ENCODE measurements at regions not wholly inside any gene's neighbourhood (a gene's known extent, or its start where the extent isn't known, plus 50 kb on each side); places are given as distances from the start of the nearest gene placed in this dataset.
"Not testable (repeated sequence)": the region's sequence is repeated elsewhere in the genome, so short reads cannot be mapped to it uniquely, and the experiment has no call there.

GRCh38 chr4:104642521-104642920 lies 147.8 kb upstream of the CXXC4 start:
- H3K9me3 Mint-ChIP-seq (ENCODE audit: unreplicated experiment), result no peaks in the 10 kb centered on the region
- DNase-seq (ENCODE audit: extremely low spot score, unreplicated experiment), result no peak
- H3K4me1 Mint-ChIP-seq (ENCODE audit: unreplicated experiment), result no peaks in the 10 kb centered on the region
- H3K4me3 Mint-ChIP-seq (ENCODE audit: unreplicated experiment), result no peak overlapping the region
- H3K27me3 Mint-ChIP-seq (ENCODE audit: unreplicated experiment), result no peaks in the 10 kb centered on the region
- H3K36me3 Mint-ChIP-seq (ENCODE audit: unreplicated experiment), result no peaks in the 10 kb centered on the region
- no peak overlapping the region for H3K27ac Mint-ChIP-seq (ENCODE audit: unreplicated experiment)
- no peak for TF ChIP-seq CTCF (IDR thresholded peaks at IDR 0.05)

DNA sequence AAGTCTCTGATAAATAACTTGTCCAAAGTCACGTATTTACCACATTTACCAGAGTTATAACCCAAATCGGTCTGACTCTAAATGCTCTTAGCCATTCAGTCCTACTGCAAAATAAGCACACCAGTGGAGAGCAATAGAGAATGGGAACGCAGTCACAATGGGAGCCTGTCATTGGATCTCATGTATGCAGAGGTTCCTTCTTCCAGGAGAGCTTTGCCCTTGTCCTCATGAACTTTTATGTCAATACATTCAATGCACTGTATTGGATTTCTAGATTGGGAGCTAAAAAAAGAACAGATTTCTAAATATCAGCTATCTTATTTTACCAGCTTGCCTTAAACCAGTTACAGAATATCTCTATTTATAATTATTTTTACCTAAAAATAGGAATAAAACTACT lies 149.1 kb upstream of the CXXC4 start:
- no peaks in the 10 kb centered on the region for H3K9me3 Mint-ChIP-seq (ENCODE audit: unreplicated experiment)
- no peak overlapping the region for H3K27ac Mint-ChIP-seq (ENCODE audit: unreplicated experiment)
- H3K27me3 Mint-ChIP-seq (ENCODE audit: unreplicated experiment), result no peaks in the 10 kb centered on the region
- TF ChIP-seq CTCF (IDR thresholded peaks at IDR 0.05), result no peak
- no peak overlapping the region for H3K4me3 Mint-ChIP-seq (ENCODE audit: unreplicated experiment)
- no peaks in the 10 kb centered on the region for H3K4me1 Mint-ChIP-seq (ENCODE audit: unreplicated experiment)
- no peaks in the 10 kb centered on the region for H3K36me3 Mint-ChIP-seq (ENCODE audit: unreplicated experiment)
- no peak for DNase-seq (ENCODE audit: extremely low spot score, unreplicated experiment)

DNA sequence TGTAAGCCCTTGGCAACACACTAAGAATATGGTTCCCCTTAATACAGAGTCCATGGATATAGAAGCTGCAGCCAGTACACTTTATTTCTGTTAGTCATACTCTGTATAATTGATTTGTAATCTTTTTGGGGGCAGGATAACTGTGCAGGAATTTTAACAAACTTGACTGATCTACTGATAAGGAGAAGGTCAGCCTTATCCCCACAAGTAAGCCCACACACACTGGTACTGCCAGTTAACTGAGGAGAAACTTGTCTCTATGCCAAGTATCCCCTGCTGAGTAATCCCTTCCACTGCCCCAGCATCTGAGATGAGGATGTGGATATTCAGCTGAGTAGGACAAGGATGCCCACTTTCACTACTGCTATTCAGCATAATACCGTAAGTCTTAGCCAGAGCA lies 154.9 kb upstream of the CXXC4 start:
- H3K36me3 Mint-ChIP-seq (ENCODE audit: unreplicated experiment), result no peaks in the 10 kb centered on the region
- no peaks in the 10 kb centered on the region for H3K4me1 Mint-ChIP-seq (ENCODE audit: unreplicated experiment)
- TF ChIP-seq CTCF (IDR thresholded peaks at IDR 0.05), result no peak
- H3K27me3 Mint-ChIP-seq (ENCODE audit: unreplicated experiment), result no peaks in the 10 kb centered on the region
- H3K9me3 Mint-ChIP-seq (ENCODE audit: unreplicated experiment), result peaks cover 12% of the 10 kb centered on the region
- DNase-seq (ENCODE audit: extremely low spot score, unreplicated experiment), result no peak
- no peak overlapping the region for H3K27ac Mint-ChIP-seq (ENCODE audit: unreplicated experiment)
- no peak overlapping the region for H3K4me3 Mint-ChIP-seq (ENCODE audit: unreplicated experiment)

GRCh38 chr4:104662269-104662668 lies 167.6 kb upstream of the CXXC4 start:
- not testable (repeated sequence) for H3K4me1 Mint-ChIP-seq (ENCODE audit: unreplicated experiment); H3K27ac Mint-ChIP-seq (ENCODE audit: unreplicated experiment); H3K27me3 Mint-ChIP-seq (ENCODE audit: unreplicated experiment); H3K36me3 Mint-ChIP-seq (ENCODE audit: unreplicated experiment); H3K4me3 Mint-ChIP-seq (ENCODE audit: unreplicated experiment); DNase-seq (ENCODE audit: extremely low spot score, unreplicated experiment)
- H3K9me3 Mint-ChIP-seq (ENCODE audit: unreplicated experiment), result peaks cover 11% of the 10 kb centered on the region

DNA sequence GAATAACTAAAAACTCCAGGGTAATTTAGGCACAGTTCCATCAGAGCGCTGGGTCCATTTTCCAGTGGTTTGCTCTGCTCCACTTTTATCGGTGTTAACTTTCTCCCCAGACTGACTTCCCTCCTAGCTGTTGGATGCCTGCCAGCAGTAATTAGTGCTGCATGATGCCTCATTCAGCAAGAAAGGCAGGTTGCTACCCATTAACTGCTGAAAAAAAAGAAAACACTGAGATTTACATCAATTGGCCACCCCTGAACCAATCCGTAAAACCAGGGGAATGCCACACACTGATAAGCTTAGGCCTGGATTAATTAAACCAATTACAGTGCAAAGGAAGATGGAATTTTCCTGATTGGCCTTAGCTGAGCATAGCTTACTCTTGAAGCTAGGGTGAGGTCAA lies 182.4 kb upstream of the CXXC4 start:
- no peak for TF ChIP-seq CTCF (IDR thresholded peaks at IDR 0.05)
- Mint-ChIP-seq H3K27me3 (ENCODE audit: unreplicated experiment) (no peaks in the 10 kb centered on the region), H3K4me1 (ENCODE audit: unreplicated experiment) (no peaks in the 10 kb centered on the region), H3K27ac (ENCODE audit: unreplicated experiment) (no peak overlapping the region), H3K4me3 (ENCODE audit: unreplicated experiment) (no peak overlapping the region), H3K36me3 (ENCODE audit: unreplicated experiment) (no peaks in the 10 kb centered on the region), H3K9me3 (ENCODE audit: unreplicated experiment) (peaks cover 9% of the 10 kb centered on the region)
- DNase-seq (ENCODE audit: extremely low spot score, unreplicated experiment), result no peak

GRCh38 chr4:104682311-104682710 lies 187.6 kb upstream of the CXXC4 start:
- Mint-ChIP-seq H3K27me3 (ENCODE audit: unreplicated experiment) (no peaks in the 10 kb centered on the region), H3K27ac (ENCODE audit: unreplicated experiment) (no peak overlapping the region), H3K9me3 (ENCODE audit: unreplicated experiment) (peaks cover 12% of the 10 kb centered on the region), H3K4me1 (ENCODE audit: unreplicated experiment) (no peaks in the 10 kb centered on the region), H3K4me3 (ENCODE audit: unreplicated experiment) (no peak overlapping the region), H3K36me3 (ENCODE audit: unreplicated experiment) (no peaks in the 10 kb centered on the region)
- no peak for DNase-seq (ENCODE audit: extremely low spot score, unreplicated experiment)
- TF ChIP-seq CTCF (IDR thresholded peaks at IDR 0.05), result no peak
